HepG2 (cell line): ENCODE measurements at regions not wholly inside any gene's neighbourhood (a gene's known extent, or its start where the extent isn't known, plus 50 kb on each side); places are given as distances from the start of the nearest gene placed in this dataset.

Experiments
- ATAC-seq: fragments of 200-7000 bp; cut with Tn5 transposase; 3 replicates; pipeline ENCODE4 v1.9.1; 2020; ENCODE audit warnings: mild to moderate bottlenecking, moderate library complexity
- BruUV-seq: library from RNA; stranded (reverse); fragments of 400-500 nt; replicated peaks from 2 replicates; lab custom pipeline; 2021; lab: Mats Ljungman, UMichigan
- CTCF ChIA-PET: fragments of 300-600 bp; formaldehyde crosslinking; extraction: SDS; loops from one replicate; lab custom pipeline; 2021; ENCODE audit warnings: low total read pairs, inconsistent platforms, low intra/inter-chr PET ratio; lab: Yijun Ruan, JAX
- POLR2A ChIA-PET: fragments of 350-600 bp; sonication (Branson Sonifier 250); formaldehyde crosslinking; loops from one replicate; lab custom pipeline; 2020; ENCODE audit warnings: antibody characterized with exemption, inconsistent platforms; lab: Yijun Ruan, JAX
- DNase-seq: peaks from one replicate; pipeline ENCODE4 v3.0.0-alpha.2; 2015; ENCODE audit warnings: low spot score
- FAIRE-seq: peaks from 3 replicates; lab custom pipeline; 2011; peaks lifted over from hg19 to GRCh38; lab: Jason Lieb, UNC
- H2AFZ ChIP-seq: one replicate; pipeline ENCODE4 v1.6.1; 2011; ENCODE audit warnings: low read length, inconsistent platforms
- H3K27ac ChIP-seq: fragments of 300-600 bp; 3 replicates; pipeline ENCODE4 v1.8.0; 2011; ENCODE audit warnings: mixed run types, mild to moderate bottlenecking, mixed read lengths, low read length, inconsistent platforms; ENCODE audit not compliant: insufficient read depth; ENCODE audit errors: extremely low read length
- H3K27me3 ChIP-seq, 2 experiments: fragments of 200-600 bp in 1 of 2; 2 replicates in 1 of 2; 3 replicates in 1 of 2; pipeline versions ENCODE4 v1.6.0 to v1.8.0; 2011; ENCODE audit warnings: low read length in 2 of 2, mild to moderate bottlenecking in 2 of 2, moderate library complexity in 2 of 2, inconsistent platforms in 1 of 2; ENCODE audit not compliant: insufficient read depth in 2 of 2, control insufficient read depth in 1 of 2
- H3K36me3 ChIP-seq, 2 experiments: fragments of 200-600 bp in 1 of 2; replicated peaks in 1 of 2; 2 replicates in 1 of 2; 3 replicates in 1 of 2; pipeline versions ENCODE4 v1.5.1 to v1.8.0; 2011; ENCODE audit warnings: low read length in 2 of 2, inconsistent platforms in 1 of 2; ENCODE audit not compliant: insufficient read depth in 2 of 2, control insufficient read depth in 1 of 2
- H3K4me1 ChIP-seq: 2 replicates; pipeline ENCODE4 v1.5.1; 2012; ENCODE audit warnings: low read length, inconsistent platforms; ENCODE audit not compliant: insufficient read depth
- H3K4me2 ChIP-seq: 2 replicates; pipeline ENCODE4 v1.6.0; 2011; ENCODE audit warnings: low read depth, low read length, inconsistent platforms
- H3K4me3 ChIP-seq, 3 experiments: fragments of 200-600 bp in 1 of 3; sonication (generic), shearing (Covaris generic) in 1 of 3; replicated peaks in 1 of 3; 2 replicates each; pipeline ENCODE4 v1.5.1; 2011 to 2016; ENCODE audit warnings: low read length in 3 of 3, inconsistent platforms in 2 of 3, low read depth in 2 of 3, mild to moderate bottlenecking in 2 of 3, control low read depth in 1 of 3, mixed read lengths in 1 of 3; ENCODE audit not compliant: insufficient read depth in 1 of 3
- H3K79me2 ChIP-seq: one replicate; pipeline ENCODE4 v1.6.1; 2011; ENCODE audit warnings: low read length, inconsistent platforms; ENCODE audit not compliant: insufficient read depth
- H3K9ac ChIP-seq: 2 replicates; pipeline ENCODE4 v1.6.0; 2011; ENCODE audit warnings: mild to moderate bottlenecking, low read depth, low read length, inconsistent platforms; ENCODE audit not compliant: insufficient read depth
- H3K9me3 ChIP-seq: 2 replicates; pipeline ENCODE4 v1.5.1; 2012; ENCODE audit warnings: mild to moderate bottlenecking, low read length
- H4K20me1 ChIP-seq: 2 replicates; pipeline ENCODE4 v1.6.0; 2011; ENCODE audit warnings: inconsistent platforms, mild to moderate bottlenecking, low read length, moderate library complexity; ENCODE audit not compliant: insufficient read depth
- CEBPB ChIP-seq: IDR thresholded peaks from 2 replicates; pipeline ENCODE4 v1.6.1; 2011; ENCODE audit warnings: low read depth, low read length, improper control_type of control experiment, borderline replicate concordance
- KAT7 ChIP-seq: IDR thresholded peaks from 2 replicates; pipeline ENCODE4 v1.6.1; 2018; ENCODE audit warnings: borderline replicate concordance, missing compliant biosample characterization
- KDM3A ChIP-seq: IDR thresholded peaks from 2 replicates; pipeline ENCODE4 v1.6.1; 2018; ENCODE audit warnings: low read depth, missing compliant biosample characterization
- NFYC ChIP-seq: IDR thresholded peaks from 2 replicates; pipeline ENCODE4 v1.6.1; 2016; ENCODE audit warnings: missing genetic modification reagents, missing compliant biosample characterization
- PAWR ChIP-seq: sonication (generic); formaldehyde crosslinking; IDR thresholded peaks from 2 replicates; pipeline ENCODE4 v1.4.0; 2020; ENCODE audit warnings: missing genetic modification reagents, mild to moderate bottlenecking, borderline replicate concordance
- SAFB2 ChIP-seq: sonication (generic); formaldehyde crosslinking; IDR thresholded peaks from 2 replicates; pipeline ENCODE4 v1.5.1; 2020; ENCODE audit warnings: missing genetic modification reagents, low read depth, mild to moderate bottlenecking, borderline replicate concordance
- TEAD2 ChIP-seq: sonication (generic); formaldehyde crosslinking; IDR thresholded peaks from 2 replicates; pipeline ENCODE4 v1.9.0; 2021; ENCODE audit warnings: missing genetic modification reagents
- ZKSCAN8 ChIP-seq: IDR thresholded peaks from 2 replicates; pipeline ENCODE4 v1.6.1; 2016; ENCODE audit warnings: borderline replicate concordance, missing genetic modification reagents, missing compliant biosample characterization
- ZNF263 ChIP-seq: sonication (generic); formaldehyde crosslinking; IDR thresholded peaks from 2 replicates; pipeline ENCODE4 v1.4.0; 2020; ENCODE audit warnings: missing genetic modification reagents
- ZNF33B ChIP-seq: sonication (generic); formaldehyde crosslinking; IDR thresholded peaks from 2 replicates; pipeline ENCODE4 v1.5.1; 2020; ENCODE audit warnings: mild to moderate bottlenecking, missing genetic modification reagents
- ZNF510 ChIP-seq: sonication (generic); formaldehyde crosslinking; IDR thresholded peaks from 2 replicates; pipeline ENCODE4 v1.4.0; 2020; ENCODE audit warnings: low read depth, mild to moderate bottlenecking, missing genetic modification reagents
- ZNF546 ChIP-seq: sonication (generic); formaldehyde crosslinking; conservative IDR thresholded peaks from 2 replicates; pipeline ENCODE4 v1.8.1; 2023; ENCODE audit warnings: mild to moderate bottlenecking, missing genetic modification reagents
- WGBS: methylation state at CpG from one replicate; pipeline ENCODE4 v1.1.6; 2017; ENCODE audit warnings: low lambda C conversion rate; 5-methylcytosine and 5-hydroxymethylcytosine counted together
- in situ Hi-C: cut with HindIII; loops from 2 replicates; pipeline ENCODE4 v1.10.0; 2017; ENCODE audit warnings: low pct_unique_long_range_greater_than_20kb; ENCODE audit not compliant: extremely low pct_ligation_motif_present
- intact Hi-C: fragments of 100-400 bp; cut with micrococcal nuclease; formaldehyde crosslinking; loops from one replicate; pipeline ENCODE4 v1.10.0; 2022; ENCODE audit not compliant: unreplicated experiment
- TF ChIP-seq, protein P1 (sequence below): sonication (generic); formaldehyde crosslinking; conservative IDR thresholded peaks from 2 replicates; pipeline ENCODE4 v1.4.0; 2020; ENCODE audit warnings: mild to moderate bottlenecking, missing genetic modification reagents, moderate library complexity
- TF ChIP-seq, protein P2 (sequence below): sonication (generic); formaldehyde crosslinking; conservative IDR thresholded peaks from 2 replicates; pipeline ENCODE4 v1.8.0; 2022; ENCODE audit warnings: mild to moderate bottlenecking, moderate library complexity, missing genetic modification reagents
- TF ChIP-seq, protein P3 (sequence below): sonication (generic); formaldehyde crosslinking; IDR thresholded peaks from 2 replicates; pipeline ENCODE4 v1.8.1; 2023; ENCODE audit warnings: missing genetic modification reagents, mild to moderate bottlenecking, borderline replicate concordance
- TF ChIP-seq, protein P4 (sequence below): sonication (generic); formaldehyde crosslinking; IDR thresholded peaks from 2 replicates; pipeline ENCODE4 v1.8.0; 2022; ENCODE audit warnings: missing genetic modification reagents, mild to moderate bottlenecking, borderline replicate concordance

DNA sequence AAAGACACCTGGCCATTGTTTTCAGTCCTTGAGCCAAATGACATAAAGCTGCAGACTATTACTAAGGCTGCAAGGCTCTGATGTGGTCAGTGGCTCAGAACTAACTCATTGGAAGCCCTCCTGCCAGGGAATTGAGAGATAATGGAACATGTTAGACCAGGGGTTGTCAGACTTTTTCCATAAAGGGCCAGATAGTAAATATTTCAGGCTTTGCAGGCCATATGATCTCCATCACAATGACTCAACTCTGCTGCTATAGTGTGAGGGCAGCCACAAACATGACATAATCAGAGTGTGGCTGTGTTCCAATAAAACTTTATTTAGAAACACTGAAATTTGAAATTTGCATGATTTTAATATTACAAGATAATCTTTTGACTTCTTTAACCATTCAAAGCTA lies 140.3 kb downstream of the TMEM30B start (continued):
- TF ChIP-seq, protein P1, sequence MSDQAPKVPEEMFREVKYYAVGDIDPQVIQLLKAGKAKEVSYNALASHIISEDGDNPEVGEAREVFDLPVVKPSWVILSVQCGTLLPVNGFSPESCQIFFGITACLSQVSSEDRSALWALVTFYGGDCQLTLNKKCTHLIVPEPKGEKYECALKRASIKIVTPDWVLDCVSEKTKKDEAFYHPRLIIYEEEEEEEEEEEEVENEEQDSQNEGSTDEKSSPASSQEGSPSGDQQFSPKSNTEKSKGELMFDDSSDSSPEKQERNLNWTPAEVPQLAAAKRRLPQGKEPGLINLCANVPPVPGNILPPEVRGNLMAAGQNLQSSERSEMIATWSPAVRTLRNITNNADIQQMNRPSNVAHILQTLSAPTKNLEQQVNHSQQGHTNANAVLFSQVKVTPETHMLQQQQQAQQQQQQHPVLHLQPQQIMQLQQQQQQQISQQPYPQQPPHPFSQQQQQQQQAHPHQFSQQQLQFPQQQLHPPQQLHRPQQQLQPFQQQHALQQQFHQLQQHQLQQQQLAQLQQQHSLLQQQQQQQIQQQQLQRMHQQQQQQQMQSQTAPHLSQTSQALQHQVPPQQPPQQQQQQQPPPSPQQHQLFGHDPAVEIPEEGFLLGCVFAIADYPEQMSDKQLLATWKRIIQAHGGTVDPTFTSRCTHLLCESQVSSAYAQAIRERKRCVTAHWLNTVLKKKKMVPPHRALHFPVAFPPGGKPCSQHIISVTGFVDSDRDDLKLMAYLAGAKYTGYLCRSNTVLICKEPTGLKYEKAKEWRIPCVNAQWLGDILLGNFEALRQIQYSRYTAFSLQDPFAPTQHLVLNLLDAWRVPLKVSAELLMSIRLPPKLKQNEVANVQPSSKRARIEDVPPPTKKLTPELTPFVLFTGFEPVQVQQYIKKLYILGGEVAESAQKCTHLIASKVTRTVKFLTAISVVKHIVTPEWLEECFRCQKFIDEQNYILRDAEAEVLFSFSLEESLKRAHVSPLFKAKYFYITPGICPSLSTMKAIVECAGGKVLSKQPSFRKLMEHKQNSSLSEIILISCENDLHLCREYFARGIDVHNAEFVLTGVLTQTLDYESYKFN (CRISPR knock-in tag), result no peak

DNA sequence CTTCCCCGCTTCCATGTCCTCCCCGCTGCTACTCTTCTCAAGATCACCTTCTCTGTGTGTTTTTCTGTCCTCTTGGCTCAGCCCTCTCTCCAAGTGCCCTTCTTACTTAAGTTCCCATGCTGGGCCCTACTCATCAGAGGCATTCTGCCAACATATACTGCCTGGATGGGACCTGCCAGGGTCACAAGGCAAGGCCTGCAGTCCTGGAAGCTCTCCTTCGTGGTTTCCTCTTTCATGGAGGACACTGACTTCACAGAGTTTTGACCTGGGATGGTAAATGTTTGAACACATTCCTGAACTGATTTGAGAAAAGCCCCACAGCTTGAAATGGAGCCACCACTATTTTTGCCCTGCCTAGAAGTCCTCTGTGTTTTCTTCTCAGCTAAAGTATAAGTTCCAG lies 140.9 kb downstream of the TMEM30B start:
- BruUV-seq, result no TSS peak
- Histone ChIP-seq H3K4me1 (no peaks in the 10 kb centered on the region), H3K9ac (no peak overlapping the region), H2AFZ (no peak overlapping the region), H3K4me3 (no peak overlapping the region), H3K27me3 (0 out of 5 replicates have a peak, but pooled peaks cover 0 to 6% of the 10 kb centered on the region in 2 experiments), H3K36me3 (no peaks in the 10 kb centered on the region), H4K20me1 (no peaks in the 10 kb centered on the region), H3K9me3 (peaks cover 27% of the 10 kb centered on the region), H3K4me2 (no peak overlapping the region), H3K27ac (no peak overlapping the region), H3K79me2 (no peaks in the 10 kb centered on the region)
- POLR2A ChIA-PET, result no interaction called here
- no peak for ATAC-seq
- no peak for FAIRE-seq
- no peak for DNase-seq
- CTCF ChIA-PET, result no interaction called here
- intact Hi-C loops (no loop called here), in situ Hi-C loops (no loop called here)
- 58% methylated on average over 3 of the region's 3 CpGs for WGBS
- TF ChIP-seq, protein P2, sequence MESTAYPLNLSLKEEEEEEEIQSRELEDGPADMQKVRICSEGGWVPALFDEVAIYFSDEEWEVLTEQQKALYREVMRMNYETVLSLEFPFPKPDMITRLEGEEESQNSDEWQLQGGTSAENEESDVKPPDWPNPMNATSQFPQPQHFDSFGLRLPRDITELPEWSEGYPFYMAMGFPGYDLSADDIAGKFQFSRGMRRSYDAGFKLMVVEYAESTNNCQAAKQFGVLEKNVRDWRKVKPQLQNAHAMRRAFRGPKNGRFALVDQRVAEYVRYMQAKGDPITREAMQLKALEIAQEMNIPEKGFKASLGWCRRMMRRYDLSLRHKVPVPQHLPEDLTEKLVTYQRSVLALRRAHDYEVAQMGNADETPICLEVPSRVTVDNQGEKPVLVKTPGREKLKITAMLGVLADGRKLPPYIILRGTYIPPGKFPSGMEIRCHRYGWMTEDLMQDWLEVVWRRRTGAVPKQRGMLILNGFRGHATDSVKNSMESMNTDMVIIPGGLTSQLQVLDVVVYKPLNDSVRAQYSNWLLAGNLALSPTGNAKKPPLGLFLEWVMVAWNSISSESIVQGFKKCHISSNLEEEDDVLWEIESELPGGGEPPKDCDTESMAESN, result no peak
- TF ChIP-seq, protein P3, sequence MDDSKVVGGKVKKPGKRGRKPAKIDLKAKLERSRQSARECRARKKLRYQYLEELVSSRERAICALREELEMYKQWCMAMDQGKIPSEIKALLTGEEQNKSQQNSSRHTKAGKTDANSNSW (CRISPR knock-in tag), result no peak
- no peak for TF ChIP-seq KDM3A (CRISPR knock-in tag)
- no peak for TF ChIP-seq KAT7 (CRISPR knock-in tag)
- TF ChIP-seq PAWR (CRISPR knock-in tag), result no peak
- no peak for TF ChIP-seq ZNF33B (CRISPR knock-in tag)
- no peak for TF ChIP-seq NFYC (CRISPR knock-in tag)
- no peak for TF ChIP-seq ZNF263
- TF ChIP-seq SAFB2, result no peak
- TF ChIP-seq ZNF510, result no peak
- no peak for TF ChIP-seq ZNF546 (CRISPR knock-in tag)
- TF ChIP-seq TEAD2, result no peak
- no peak for TF ChIP-seq ZKSCAN8 (CRISPR knock-in tag)
- TF ChIP-seq CEBPB, result no peak
- TF ChIP-seq, protein P4, sequence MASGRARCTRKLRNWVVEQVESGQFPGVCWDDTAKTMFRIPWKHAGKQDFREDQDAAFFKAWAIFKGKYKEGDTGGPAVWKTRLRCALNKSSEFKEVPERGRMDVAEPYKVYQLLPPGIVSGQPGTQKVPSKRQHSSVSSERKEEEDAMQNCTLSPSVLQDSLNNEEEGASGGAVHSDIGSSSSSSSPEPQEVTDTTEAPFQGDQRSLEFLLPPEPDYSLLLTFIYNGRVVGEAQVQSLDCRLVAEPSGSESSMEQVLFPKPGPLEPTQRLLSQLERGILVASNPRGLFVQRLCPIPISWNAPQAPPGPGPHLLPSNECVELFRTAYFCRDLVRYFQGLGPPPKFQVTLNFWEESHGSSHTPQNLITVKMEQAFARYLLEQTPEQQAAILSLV (CRISPR knock-in tag), result no peak
